KG1 (cell line): ENCODE measurements at regions not wholly inside any gene's neighbourhood (a gene's known extent, or its start where the extent isn't known, plus 50 kb on each side); places are given as distances from the start of the nearest gene placed in this dataset.
"Not testable (repeated sequence)": the region's sequence is repeated elsewhere in the genome, so short reads cannot be mapped to it uniquely, and the experiment has no call there.

Source experiments
- DNase-seq: peaks from one replicate; lab custom pipeline; 2025; lab: John Stamatoyannopoulos, UW

DNA sequence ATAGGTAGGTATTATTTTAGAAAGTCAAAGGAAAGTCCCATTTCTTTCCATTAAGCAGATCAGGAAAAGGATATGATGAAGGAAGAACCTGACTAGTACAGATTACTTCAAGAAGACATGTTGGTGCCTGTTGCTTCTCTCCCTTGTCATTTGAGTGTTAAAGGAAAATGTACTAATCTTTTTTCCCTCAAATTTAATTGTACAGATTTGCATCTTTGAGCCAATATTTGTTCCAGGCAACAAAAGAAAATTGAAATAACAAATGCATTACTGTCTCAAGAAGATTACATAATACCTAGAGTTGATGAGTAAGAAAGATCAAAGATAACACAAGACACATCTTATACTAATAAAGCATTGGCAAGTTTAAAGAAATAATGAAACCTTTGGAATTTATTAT is 566.9 kb upstream of the ZP4 start:
- DNase-seq: no peak

DNA sequence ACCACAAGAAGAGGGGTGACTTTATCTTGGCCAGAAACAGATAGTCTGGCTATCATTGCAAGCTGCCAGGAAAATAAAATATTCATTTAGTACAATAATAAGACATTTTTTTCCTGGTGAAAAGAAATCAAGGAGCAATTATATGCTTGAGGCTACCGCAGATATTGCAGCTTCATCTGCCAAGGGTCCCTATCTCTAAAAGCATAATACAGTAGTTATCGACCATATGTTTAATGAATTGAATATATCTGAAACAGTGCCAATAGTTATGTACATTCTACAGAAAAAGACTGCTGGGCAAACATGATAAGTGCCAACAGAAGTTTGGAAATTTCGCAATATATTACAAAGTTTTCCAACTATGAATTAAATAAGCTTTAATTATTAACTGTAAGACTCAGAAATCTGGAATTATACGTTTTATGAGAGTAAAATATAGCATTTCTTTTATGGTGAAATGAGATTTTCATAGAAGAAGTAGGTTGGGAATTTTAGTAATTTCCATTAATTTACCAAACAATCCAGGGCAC is 561.1 kb upstream of the ZP4 start:
- no peak for DNase-seq

- no peak for DNase-seq
Measured at GRCh38 chr1:238450976-238451375, 560.3 kb upstream of the ZP4 start.

GRCh38 chr1:238443687-238444086 is 553.0 kb upstream of the ZP4 start:
- DNase-seq: no peak

GRCh38 chr1:238439511-238439910 is 548.8 kb upstream of the ZP4 start:
- no peak for DNase-seq

DNA sequence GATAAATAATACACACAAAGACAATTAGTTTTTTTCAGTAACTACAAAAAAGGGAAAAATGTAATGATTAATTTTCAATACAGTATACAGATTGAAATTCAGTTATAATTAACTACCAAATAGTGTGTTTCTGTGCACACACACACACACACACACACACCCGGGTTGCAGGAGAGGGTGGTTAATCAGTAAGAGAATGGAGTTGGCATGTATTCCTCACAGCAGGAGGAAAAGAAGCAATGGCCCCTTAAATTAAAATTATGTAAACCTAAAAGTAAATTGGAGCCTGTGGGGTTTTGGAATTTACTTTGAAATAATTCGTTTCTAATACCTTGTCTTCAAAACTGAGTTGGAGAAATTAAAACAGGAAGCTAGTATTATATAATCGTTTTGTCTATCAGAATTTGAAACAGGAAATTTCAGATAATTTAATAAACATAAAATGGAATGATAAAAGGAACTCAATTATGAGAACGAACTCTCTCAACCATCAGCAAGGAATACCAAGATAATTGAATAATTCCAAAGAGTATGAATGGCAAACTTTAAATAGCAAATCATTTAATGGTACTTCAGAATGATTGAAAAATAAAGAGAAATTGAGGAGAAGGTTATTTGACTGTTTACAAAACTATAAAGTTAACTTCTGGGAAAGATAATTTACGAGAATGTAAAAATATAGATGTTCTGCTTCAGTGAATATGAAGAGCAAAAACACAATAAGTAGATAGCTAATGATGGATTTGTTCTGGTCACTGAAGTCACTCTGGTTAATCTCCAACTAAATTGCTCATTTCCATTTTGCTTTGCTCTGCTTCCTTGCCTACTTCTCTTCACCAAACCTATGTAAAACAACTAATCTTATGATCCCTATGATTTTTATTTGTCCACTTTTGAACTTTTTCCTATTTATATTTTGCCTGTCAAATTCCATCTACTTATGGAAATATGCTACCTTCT is 547.9 kb upstream of the ZP4 start:
- no peak for DNase-seq

DNA sequence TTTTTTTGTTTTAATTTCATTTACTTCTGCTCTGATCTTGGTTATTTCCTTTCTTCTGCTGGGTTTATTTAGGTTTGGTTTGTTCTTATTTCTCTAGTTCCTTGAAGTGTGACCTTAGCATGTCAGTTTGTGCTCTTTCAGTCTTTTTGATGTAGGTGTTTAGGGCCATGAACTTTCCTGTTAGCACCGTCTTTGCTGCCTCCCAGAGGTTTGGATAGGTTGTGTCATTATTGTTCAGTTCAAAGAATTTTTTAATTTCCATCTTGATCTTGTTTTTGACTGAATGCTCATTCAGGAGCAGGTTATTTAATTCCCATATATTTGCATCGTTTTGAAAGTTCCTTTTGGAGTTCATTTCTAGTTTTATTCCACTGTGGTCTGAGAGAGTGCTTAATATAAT is 539.0 kb upstream of the ZP4 start:
- DNase-seq: not testable (repeated sequence)

GRCh38 chr1:238419209-238419608 is 528.5 kb upstream of the ZP4 start:
- no peak for DNase-seq

GRCh38 chr1:238409932-238410331 is 519.2 kb upstream of the ZP4 start:
- no peak for DNase-seq

GRCh38 chr1:238409191-238409850 is 518.6 kb upstream of the ZP4 start:
- no peak for DNase-seq

- no peak for DNase-seq
Measured at GRCh38 chr1:238408737-238409136, 518.0 kb upstream of the ZP4 start.

- DNase-seq: no peak
Measured at GRCh38 chr1:238406098-238406860, 515.6 kb upstream of the ZP4 start.

- DNase-seq: no peak
Measured at GRCh38 chr1:238404921-238405320, 514.2 kb upstream of the ZP4 start.

GRCh38 chr1:238404481-238404880 is 513.8 kb upstream of the ZP4 start:
- no peak for DNase-seq

DNA sequence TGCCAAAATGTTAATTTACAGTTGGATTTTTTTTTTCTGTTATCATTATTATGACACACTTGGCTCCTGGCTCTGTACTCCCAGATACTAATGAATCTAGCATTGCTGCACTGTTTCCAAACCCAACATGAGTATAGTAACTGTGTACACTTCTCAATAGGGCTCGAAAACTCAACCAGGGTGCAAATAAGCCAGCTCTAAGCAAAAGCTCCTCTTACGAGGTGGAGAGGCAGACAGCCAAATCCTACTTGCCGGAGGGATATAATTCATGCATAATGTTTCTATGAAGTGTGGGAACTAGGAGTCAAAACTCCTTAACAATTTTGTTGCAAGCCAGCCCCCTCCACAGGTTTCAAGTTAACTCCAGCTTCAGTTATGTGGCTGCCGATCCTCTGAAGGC is 510.4 kb upstream of the ZP4 start:
- no peak for DNase-seq

DNA sequence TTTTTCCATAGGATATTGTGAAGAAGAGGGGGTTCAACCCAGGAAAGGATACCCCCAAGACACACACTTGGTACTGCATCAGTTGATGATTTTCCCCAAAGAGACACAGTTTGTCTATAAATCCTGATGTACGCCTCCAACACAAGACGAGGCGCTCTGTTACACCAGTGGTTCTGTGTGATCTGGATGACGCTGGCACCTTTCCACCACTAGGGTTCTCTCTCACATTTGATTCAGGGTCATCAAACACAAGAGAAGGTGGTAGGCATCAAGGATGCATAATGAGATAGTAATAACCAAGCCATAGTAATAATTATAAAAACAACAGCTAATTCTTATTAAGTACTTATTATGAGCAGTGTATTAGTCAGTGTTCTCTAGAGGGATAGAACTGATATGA is 508.8 kb upstream of the ZP4 start:
- no peak for DNase-seq

- DNase-seq: no peak
Measured at GRCh38 chr1:238396140-238396539, 505.4 kb upstream of the ZP4 start.

DNA sequence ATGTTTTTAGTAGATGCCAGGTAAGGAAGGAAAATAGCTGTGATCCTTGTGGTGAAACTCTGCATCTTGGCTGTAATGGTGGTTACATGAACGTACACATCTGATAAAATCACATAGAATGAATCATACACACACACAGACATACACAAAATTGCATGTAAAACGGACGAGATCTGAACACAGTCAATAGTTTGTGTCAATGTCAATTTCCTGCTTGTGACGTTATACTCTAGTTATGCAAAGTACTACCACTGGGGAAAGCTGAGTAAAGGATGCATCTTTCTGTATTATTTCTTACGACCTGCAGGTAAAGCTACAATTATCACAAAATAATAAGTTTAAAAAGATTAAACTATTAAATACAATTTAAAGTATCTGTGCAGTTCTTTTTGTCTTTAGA is 493.7 kb upstream of the ZP4 start:
- no peak for DNase-seq

DNA sequence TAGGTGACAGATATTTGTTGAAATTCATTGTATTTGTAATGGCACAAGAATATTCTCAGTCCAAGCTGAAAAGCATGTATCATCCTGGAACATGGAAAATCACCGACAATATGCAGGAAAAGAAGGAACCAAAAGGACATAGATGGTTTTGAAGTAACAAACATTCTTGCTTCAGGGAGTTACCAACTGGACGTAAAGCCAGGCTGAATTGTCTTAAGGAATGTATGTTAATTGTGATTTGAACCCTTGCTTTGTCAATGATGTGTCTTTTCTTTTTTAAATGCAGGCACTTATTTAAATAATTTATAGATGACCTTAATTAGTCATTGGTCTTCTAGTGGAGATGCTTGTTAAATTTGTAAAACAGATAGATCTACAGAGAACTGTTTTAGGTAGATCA is 489.4 kb upstream of the ZP4 start:
- DNase-seq: no peak

DNA sequence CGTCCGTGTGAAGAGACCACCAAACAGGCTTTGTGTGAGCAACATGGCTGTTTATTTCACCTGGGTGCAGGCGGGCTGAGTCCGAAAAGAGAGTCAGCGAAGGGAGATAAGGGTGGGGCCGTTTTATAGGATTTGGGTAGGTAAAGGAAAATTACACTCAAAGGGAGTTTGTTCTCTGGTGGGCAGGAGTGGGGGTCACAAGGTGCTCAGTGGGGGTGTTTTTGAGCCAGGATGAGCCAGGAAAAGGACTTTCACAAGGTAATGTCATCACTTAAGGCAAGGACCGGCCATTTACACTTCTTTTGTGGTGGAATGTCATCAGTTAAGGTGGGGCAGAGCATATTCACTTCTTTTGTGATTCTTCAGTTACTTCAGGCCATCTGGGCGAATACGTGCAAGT is 488.7 kb upstream of the ZP4 start:
- not testable (repeated sequence) for DNase-seq

- DNase-seq: no peak
Measured at GRCh38 chr1:238377280-238377919, 486.7 kb upstream of the ZP4 start.

- DNase-seq: no peak
Measured at GRCh38 chr1:238370599-238370998, 479.9 kb upstream of the ZP4 start.
